A673 (cell line): ENCODE measurements at regions not wholly inside any gene's neighbourhood (a gene's known extent, or its start where the extent isn't known, plus 50 kb on each side); places are given as distances from the start of the nearest gene placed in this dataset.

Experiments
- BruUV-seq: library from RNA; stranded (reverse); fragments of 400-500 nt; replicated peaks from 2 replicates; lab custom pipeline; 2021; lab: Mats Ljungman, UMichigan
- CTCF ChIA-PET: fragments of 300-600 bp; sonication (Branson Sonifier 250); formaldehyde crosslinking; loops from one replicate; lab custom pipeline; 2022; ENCODE audit warnings: antibody characterized with exemption; lab: Charles Lee
- POLR2A ChIA-PET: fragments of 300-600 bp; sonication (Branson Sonifier 250); formaldehyde crosslinking; loops from one replicate; lab custom pipeline; 2022; ENCODE audit warnings: antibody characterized with exemption; ENCODE audit not compliant: low non-redundant PET; lab: Charles Lee
- DNase-seq: peaks from one replicate; pipeline ENCODE4 v3.0.0-alpha.2; 2015; ENCODE audit warnings: low spot score
- H3K27ac ChIP-seq: fragments of 200-600 bp; sonication (generic); 2 replicates; pipeline ENCODE4 v1.5.1; 2016; ENCODE audit warnings: mixed run types, low read depth, mild to moderate bottlenecking, mixed read lengths, antibody characterized with exemption, low read length; ENCODE audit not compliant: poor library complexity, severe bottlenecking
- H3K27me3 ChIP-seq: fragments of 200-600 bp; sonication (generic); replicated peaks from 2 replicates; pipeline ENCODE4 v1.6.1; 2017; ENCODE audit warnings: mixed run types, low read depth, mild to moderate bottlenecking, mixed read lengths, antibody characterized with exemption, low read length; ENCODE audit not compliant: insufficient read depth, poor library complexity
- H3K36me3 ChIP-seq: fragments of 200-600 bp; sonication (generic); 2 replicates; pipeline ENCODE4 v1.6.1; 2016; ENCODE audit warnings: mixed run types, mild to moderate bottlenecking, mixed read lengths, antibody characterized with exemption, low read length; ENCODE audit not compliant: insufficient read depth, poor library complexity, severe bottlenecking
- H3K4me1 ChIP-seq: fragments of 200-600 bp; sonication (generic); 2 replicates; pipeline ENCODE4 v1.6.1; 2017; ENCODE audit warnings: mixed run types, mild to moderate bottlenecking, mixed read lengths, antibody characterized with exemption, low read length; ENCODE audit not compliant: insufficient read depth, poor library complexity, severe bottlenecking
- H3K4me3 ChIP-seq: fragments of 200-600 bp; sonication (generic); 2 replicates; pipeline ENCODE4 v1.5.1; 2016; ENCODE audit warnings: low read depth, mixed run types, mild to moderate bottlenecking, mixed read lengths, low read length; ENCODE audit not compliant: poor library complexity, severe bottlenecking
- H3K9me3 ChIP-seq: fragments of 200-600 bp; sonication (generic); 2 replicates; pipeline ENCODE4 v1.6.1; 2016; ENCODE audit warnings: mixed run types, low read depth, mild to moderate bottlenecking, mixed read lengths, antibody characterized with exemption, low read length; ENCODE audit not compliant: poor library complexity, severe bottlenecking
- EZH2 ChIP-seq: fragments of 200-600 bp; sonication (generic); IDR thresholded peaks from 2 replicates; pipeline ENCODE4 v1.6.1; 2017; ENCODE audit warnings: borderline replicate concordance, low read depth, mild to moderate bottlenecking, mixed read lengths, antibody characterized with exemption, low read length; ENCODE audit not compliant: poor library complexity, severe bottlenecking
- intact Hi-C: fragments of 100-400 bp; cut with micrococcal nuclease; formaldehyde crosslinking; loops from one replicate; pipeline ENCODE4 v1.10.0; 2022; ENCODE audit not compliant: unreplicated experiment
- TF ChIP-seq, protein P1 (sequence below): fragments of 300-800, 200-600 bp; sonication (generic); conservative IDR thresholded peaks from 2 replicates; pipeline ENCODE4 v1.5.1; 2017; ENCODE audit warnings: low read depth, mild to moderate bottlenecking, antibody characterized with exemption, low read length, moderate library complexity, mixed read lengths

GRCh38 chr14:34056046-34056445 lies 105.2 kb upstream of the EGLN3 start:
- ChIA-PET POLR2A (interaction anchor here (0.7 kb wide), 1 partner anchor 119 kb away, joined by 4 read pairs; no protein-coding TSS in a partner anchor), CTCF (no interaction called here)
- DNase-seq = no peak
- Histone ChIP-seq H3K4me1 (no peaks in the 10 kb centered on the region), H3K4me3 (no peak overlapping the region), H3K27me3 (no peaks in the 10 kb centered on the region), H3K36me3 (no peaks in the 10 kb centered on the region), H3K9me3 (no peaks in the 10 kb centered on the region), H3K27ac (no peak overlapping the region)
- intact Hi-C loops = no loop called here
- BruUV-seq = no TSS peak
- TF ChIP-seq, protein P1, sequence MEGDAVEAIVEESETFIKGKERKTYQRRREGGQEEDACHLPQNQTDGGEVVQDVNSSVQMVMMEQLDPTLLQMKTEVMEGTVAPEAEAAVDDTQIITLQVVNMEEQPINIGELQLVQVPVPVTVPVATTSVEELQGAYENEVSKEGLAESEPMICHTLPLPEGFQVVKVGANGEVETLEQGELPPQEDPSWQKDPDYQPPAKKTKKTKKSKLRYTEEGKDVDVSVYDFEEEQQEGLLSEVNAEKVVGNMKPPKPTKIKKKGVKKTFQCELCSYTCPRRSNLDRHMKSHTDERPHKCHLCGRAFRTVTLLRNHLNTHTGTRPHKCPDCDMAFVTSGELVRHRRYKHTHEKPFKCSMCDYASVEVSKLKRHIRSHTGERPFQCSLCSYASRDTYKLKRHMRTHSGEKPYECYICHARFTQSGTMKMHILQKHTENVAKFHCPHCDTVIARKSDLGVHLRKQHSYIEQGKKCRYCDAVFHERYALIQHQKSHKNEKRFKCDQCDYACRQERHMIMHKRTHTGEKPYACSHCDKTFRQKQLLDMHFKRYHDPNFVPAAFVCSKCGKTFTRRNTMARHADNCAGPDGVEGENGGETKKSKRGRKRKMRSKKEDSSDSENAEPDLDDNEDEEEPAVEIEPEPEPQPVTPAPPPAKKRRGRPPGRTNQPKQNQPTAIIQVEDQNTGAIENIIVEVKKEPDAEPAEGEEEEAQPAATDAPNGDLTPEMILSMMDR = no peak
- no peak for TF ChIP-seq EZH2

DNA sequence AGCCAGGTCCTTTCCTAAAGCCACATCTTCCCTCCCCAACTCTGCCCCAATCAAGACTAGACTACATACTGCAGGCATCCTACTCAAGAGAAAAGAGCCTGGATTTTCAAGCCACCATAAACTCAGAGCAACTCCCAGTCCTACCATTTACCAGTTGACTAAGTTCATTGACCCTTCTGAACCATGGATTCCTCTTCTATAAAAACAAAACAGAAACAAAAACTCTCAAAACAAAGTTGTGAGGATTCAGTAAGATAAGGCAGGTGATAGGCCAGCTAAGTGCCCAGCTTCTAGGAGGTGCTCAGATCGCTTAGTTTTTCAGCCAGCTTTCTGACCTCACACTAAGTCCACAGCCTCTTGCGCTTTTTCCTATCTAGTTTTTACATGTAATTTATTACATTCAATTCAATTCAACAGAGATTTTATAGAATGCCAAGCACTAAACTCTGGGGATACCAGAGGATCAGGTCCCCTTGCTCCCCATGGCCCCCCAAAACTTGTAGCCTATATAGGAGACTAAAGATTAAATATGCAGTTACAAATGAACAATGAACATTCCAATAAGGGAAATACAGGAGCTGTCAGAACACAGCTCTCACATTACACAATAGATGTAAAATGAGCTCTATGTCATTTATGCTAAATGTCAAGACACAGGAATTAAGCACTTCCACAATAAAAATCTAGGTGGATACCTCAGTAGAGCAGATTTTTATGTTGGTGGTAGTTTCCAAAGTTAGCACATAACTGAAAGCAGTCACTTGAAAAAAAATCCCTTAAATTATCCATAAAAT lies 104.5 kb upstream of the EGLN3 start:
- Histone ChIP-seq H3K4me1 (no peaks in the 10 kb centered on the region), H3K27me3 (no peaks in the 10 kb centered on the region), H3K27ac (no peak overlapping the region), H3K36me3 (no peaks in the 10 kb centered on the region), H3K4me3 (no peak overlapping the region), H3K9me3 (no peaks in the 10 kb centered on the region)
- BruUV-seq = no TSS peak
- intact Hi-C loops = no loop called here
- ChIA-PET POLR2A (interaction anchor here (0.7 kb wide), 1 partner anchor 120 kb away, joined by 4 read pairs; no protein-coding TSS in a partner anchor), CTCF (no interaction called here)
- no peak for DNase-seq
- TF ChIP-seq, protein P1 = no peak
- TF ChIP-seq EZH2 = no peak

DNA sequence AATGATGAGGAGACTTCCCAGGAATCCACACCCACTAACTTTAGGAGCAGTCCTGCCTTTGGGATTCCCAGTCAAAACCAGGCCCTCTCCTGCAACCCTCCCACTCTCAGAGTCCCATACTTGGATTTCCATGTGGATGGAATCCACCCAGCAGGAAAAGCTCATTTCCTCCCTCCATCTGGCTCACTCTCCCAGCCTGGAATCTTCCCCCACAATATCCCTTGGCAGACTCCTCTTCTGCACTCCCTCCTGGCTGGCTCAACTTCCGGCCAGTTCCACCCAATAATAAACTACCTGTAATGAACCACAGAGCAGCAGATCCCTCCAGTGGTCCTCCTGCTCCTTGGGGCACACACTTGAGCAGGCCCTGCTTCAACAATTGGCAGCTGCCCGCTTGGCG lies 102.8 kb upstream of the EGLN3 start:
- H3K4me1 ChIP-seq = no peaks in the 10 kb centered on the region
- TF ChIP-seq EZH2 = no peak
- TF ChIP-seq, protein P1 = no peak
- CTCF ChIA-PET = no interaction called here
- H3K4me3 ChIP-seq = no peak overlapping the region
- POLR2A ChIA-PET = interaction anchor here (0.6 kb wide), 1 partner anchor 565 kb away, joined by 4 read pairs; no protein-coding TSS in a partner anchor
- intact Hi-C loops = no loop called here
- H3K27ac ChIP-seq = no peak overlapping the region
- H3K27me3 ChIP-seq = no peaks in the 10 kb centered on the region
- no peaks in the 10 kb centered on the region for H3K36me3 ChIP-seq
- DNase-seq = no peak
- no peaks in the 10 kb centered on the region for H3K9me3 ChIP-seq
- no TSS peak for BruUV-seq
